ENCODE measurements at regions not wholly inside any gene's neighbourhood (a gene's known extent, or its start where the extent isn't known, plus 50 kb on each side); places are given as distances from the start of the nearest gene placed in this dataset.
"Not testable (repeated sequence)": the region's sequence is repeated elsewhere in the genome, so short reads cannot be mapped to it uniquely, and the experiment has no call there.

- DNase-seq, result no peak
Observed at GRCh38 chr2:177000061-177000714, 212.4 kb upstream of the HNRNPA3 start.

- DNase-seq, result no peak
Observed at GRCh38 chr2:177000715-177001072, 211.9 kb upstream of the HNRNPA3 start.

GRCh38 chr2:177001334-177001733 lies 211.3 kb upstream of the HNRNPA3 start:
- no peak for DNase-seq

GRCh38 chr2:177002983-177003382 lies 209.6 kb upstream of the HNRNPA3 start:
- no peak for DNase-seq

- not testable (repeated sequence) for DNase-seq
Observed at GRCh38 chr2:177007726-177008125, 204.9 kb upstream of the HNRNPA3 start.

- DNase-seq, result not testable (repeated sequence)
Observed at GRCh38 chr2:177008662-177009061, 203.9 kb upstream of the HNRNPA3 start.

GRCh38 chr2:177010146-177010545 lies 202.4 kb upstream of the HNRNPA3 start:
- DNase-seq, result no peak

GRCh38 chr2:177010861-177011260 lies 201.7 kb upstream of the HNRNPA3 start:
- DNase-seq, result no peak

GRCh38 chr2:177014946-177015345 lies 197.6 kb upstream of the HNRNPA3 start:
- DNase-seq, result no peak

- DNase-seq, result no peak
Observed at GRCh38 chr2:177015356-177015923, 197.2 kb upstream of the HNRNPA3 start.

GRCh38 chr2:177020524-177021119 lies 192.0 kb upstream of the HNRNPA3 start:
- DNase-seq, result no peak

GRCh38 chr2:177021706-177022343 lies 190.8 kb upstream of the HNRNPA3 start:
- DNase-seq, result no peak

- no peak for DNase-seq
Observed at GRCh38 chr2:177024765-177025164, 187.8 kb upstream of the HNRNPA3 start.

- no peak for DNase-seq
Observed at GRCh38 chr2:177026253-177026652, 186.3 kb upstream of the HNRNPA3 start.

GRCh38 chr2:177026956-177027355 lies 185.6 kb upstream of the HNRNPA3 start:
- no peak for DNase-seq

GRCh38 chr2:177028296-177028695 lies 184.3 kb upstream of the HNRNPA3 start:
- no peak for DNase-seq

- DNase-seq, result no peak
Observed at GRCh38 chr2:177029075-177029474, 183.5 kb upstream of the HNRNPA3 start.

- no peak for DNase-seq
Observed at GRCh38 chr2:177029501-177029900, 183.1 kb upstream of the HNRNPA3 start.

GRCh38 chr2:177029901-177030300 lies 182.7 kb upstream of the HNRNPA3 start:
- no peak for DNase-seq

- peak in 1 of 2 experiments; percentile 43 for DNase-seq
Observed at GRCh38 chr2:177030451-177031105, 182.0 kb upstream of the HNRNPA3 start.

- peak; percentile 96 to 99 for DNase-seq
Observed at GRCh38 chr2:177031438-177032180, 181.0 kb upstream of the HNRNPA3 start.

- no peak for DNase-seq
Observed at GRCh38 chr2:177036747-177037146, 175.8 kb upstream of the HNRNPA3 start.

GRCh38 chr2:177037569-177037968 lies 175.0 kb upstream of the HNRNPA3 start:
- no peak for DNase-seq

Measured in NCI-H524 (cell line).